Activated CD8-positive, alpha-beta T cell treated with anti-CD3 and anti-CD28 coated beads for 36 hours (primary cell): ENCODE measurements at regions not wholly inside any gene's neighbourhood (a gene's known extent, or its start where the extent isn't known, plus 50 kb on each side); places are given as distances from the start of the nearest gene placed in this dataset.

ENCODE experiments used
- ATAC-seq: fragments of 200-7000 bp; cut with Tn5 transposase; one replicate; pipeline ENCODE4 v1.10.0; 2021; ENCODE audit warnings: mild to moderate bottlenecking, moderate library complexity
- CTCF ChIA-PET: fragments of 350-600 bp; sonication (Branson Sonifier 250); formaldehyde crosslinking; loops from one replicate; lab custom pipeline; 2021; ENCODE audit warnings: antibody characterized with exemption; lab: Charles Lee
- POLR2A ChIA-PET: fragments of 350-600 bp; sonication (Branson Sonifier 250); formaldehyde crosslinking; loops from one replicate; lab custom pipeline; 2021; ENCODE audit warnings: antibody characterized with exemption; lab: Charles Lee
- DNase-seq: peaks from one replicate; pipeline ENCODE4 v3.0.0-alpha.2; 2020
- H3K27ac Mint-ChIP-seq: one replicate; pipeline ENCODE4 v1.8.0; 2021; ENCODE audit warnings: mild to moderate bottlenecking, mixed read lengths
- H3K27me3 Mint-ChIP-seq: one replicate; pipeline ENCODE4 v1.8.0; 2021; ENCODE audit warnings: mixed read lengths
- H3K36me3 Mint-ChIP-seq: one replicate; pipeline ENCODE4 v1.8.0; 2021; ENCODE audit warnings: low read depth, mixed read lengths
- H3K4me1 Mint-ChIP-seq: one replicate; pipeline ENCODE4 v1.8.0; 2021; ENCODE audit warnings: low read depth, mixed read lengths
- H3K4me3 Mint-ChIP-seq: one replicate; pipeline ENCODE4 v1.8.0; 2021; ENCODE audit warnings: mild to moderate bottlenecking, moderate library complexity, mixed read lengths
- H3K9me3 Mint-ChIP-seq: one replicate; pipeline ENCODE4 v1.8.0; 2021; ENCODE audit warnings: mixed read lengths
- intact Hi-C: fragments of 100-400 bp; cut with micrococcal nuclease; formaldehyde crosslinking; loops from one replicate; pipeline ENCODE4 v1.10.0; 2022
- TF ChIP-seq, protein P1 (sequence below): fragments of 200-600 bp; IDR thresholded peaks from one replicate; pipeline ENCODE4 v1.8.0; 2022; ENCODE audit warnings: antibody characterized with exemption, mild to moderate bottlenecking

DNA sequence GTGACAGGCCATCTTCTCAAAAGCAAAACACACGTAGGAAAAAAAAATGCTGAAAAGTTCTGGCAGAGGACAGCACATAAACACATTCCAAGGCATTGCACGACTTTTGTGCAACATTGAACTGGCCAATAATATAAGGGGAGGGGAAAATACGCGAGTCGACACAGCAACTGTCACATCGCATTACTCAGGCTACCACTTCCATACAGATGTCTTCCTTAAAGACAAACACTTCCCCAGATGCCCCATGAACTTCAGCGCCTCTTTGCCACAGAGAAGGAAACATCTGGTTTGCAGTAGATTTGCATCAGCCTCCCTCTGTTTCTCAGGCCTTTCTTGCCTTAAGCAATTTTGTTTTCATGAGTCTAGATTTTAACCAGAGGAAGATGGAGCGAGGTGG is 144.4 kb upstream of the IGF1R start:
- no peak for DNase-seq
- TF ChIP-seq, protein P1, sequence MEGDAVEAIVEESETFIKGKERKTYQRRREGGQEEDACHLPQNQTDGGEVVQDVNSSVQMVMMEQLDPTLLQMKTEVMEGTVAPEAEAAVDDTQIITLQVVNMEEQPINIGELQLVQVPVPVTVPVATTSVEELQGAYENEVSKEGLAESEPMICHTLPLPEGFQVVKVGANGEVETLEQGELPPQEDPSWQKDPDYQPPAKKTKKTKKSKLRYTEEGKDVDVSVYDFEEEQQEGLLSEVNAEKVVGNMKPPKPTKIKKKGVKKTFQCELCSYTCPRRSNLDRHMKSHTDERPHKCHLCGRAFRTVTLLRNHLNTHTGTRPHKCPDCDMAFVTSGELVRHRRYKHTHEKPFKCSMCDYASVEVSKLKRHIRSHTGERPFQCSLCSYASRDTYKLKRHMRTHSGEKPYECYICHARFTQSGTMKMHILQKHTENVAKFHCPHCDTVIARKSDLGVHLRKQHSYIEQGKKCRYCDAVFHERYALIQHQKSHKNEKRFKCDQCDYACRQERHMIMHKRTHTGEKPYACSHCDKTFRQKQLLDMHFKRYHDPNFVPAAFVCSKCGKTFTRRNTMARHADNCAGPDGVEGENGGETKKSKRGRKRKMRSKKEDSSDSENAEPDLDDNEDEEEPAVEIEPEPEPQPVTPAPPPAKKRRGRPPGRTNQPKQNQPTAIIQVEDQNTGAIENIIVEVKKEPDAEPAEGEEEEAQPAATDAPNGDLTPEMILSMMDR = no peak
- CTCF ChIA-PET = no interaction called here
- POLR2A ChIA-PET = no interaction called here
- Mint-ChIP-seq H3K36me3 (no peaks in the 10 kb centered on the region), H3K4me1 (no peaks in the 10 kb centered on the region), H3K4me3 (no peak overlapping the region), H3K27ac (no peak overlapping the region), H3K27me3 (peaks cover 22% of the 10 kb centered on the region), H3K9me3 (peaks cover 7% of the 10 kb centered on the region)
- ATAC-seq = no peak
- intact Hi-C loops = no loop called here

DNA sequence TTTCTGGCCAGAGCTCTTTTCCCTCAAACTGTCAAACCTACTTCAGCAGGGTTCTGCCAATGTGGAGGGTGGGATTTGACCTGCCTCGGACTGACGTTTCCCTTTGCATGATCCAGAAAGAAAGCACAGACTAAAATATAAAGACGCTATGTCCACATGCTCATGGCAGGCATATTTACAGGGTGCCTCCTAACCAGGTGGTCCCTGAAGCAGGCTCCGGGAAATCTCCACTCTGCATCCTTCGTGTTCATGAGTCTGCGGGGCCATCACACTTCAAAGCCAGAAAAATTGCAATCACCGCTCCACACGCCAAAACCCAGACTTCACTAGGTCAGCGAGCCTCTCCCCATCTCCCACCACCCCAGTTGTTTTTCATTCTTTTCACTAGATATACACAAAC is 143.3 kb upstream of the IGF1R start:
- intact Hi-C loops = no loop called here
- DNase-seq (no peak), ATAC-seq (no peak)
- Mint-ChIP-seq H3K27ac (no peak overlapping the region), H3K36me3 (no peaks in the 10 kb centered on the region), H3K4me3 (no peak overlapping the region), H3K27me3 (peaks cover 22% of the 10 kb centered on the region), H3K9me3 (no peaks in the 10 kb centered on the region), H3K4me1 (no peaks in the 10 kb centered on the region)
- TF ChIP-seq, protein P1 = no peak
- ChIA-PET CTCF (no interaction called here), POLR2A (no interaction called here)

DNA sequence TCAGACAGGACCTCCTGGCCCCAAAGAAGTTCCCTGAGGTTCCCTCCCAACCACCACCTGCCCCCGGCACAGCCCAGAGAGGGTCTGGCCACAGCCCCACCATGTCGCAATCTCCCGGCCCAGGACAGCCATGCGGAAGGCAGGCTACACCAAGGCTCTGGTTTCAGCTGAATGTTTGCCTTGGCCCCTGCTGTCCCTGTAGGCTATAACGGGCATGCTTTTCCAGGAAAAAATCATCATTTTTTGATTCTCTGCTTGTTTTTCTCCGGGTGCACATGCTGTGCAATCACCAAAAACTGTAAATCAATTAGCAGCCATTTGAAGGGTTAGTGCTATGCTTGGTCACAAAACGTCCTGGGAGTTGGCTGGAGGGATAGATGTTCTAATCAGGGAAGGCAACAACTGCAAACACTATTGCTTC is 142.7 kb upstream of the IGF1R start:
- TF ChIP-seq, protein P1 = no peak
- ATAC-seq (no peak), DNase-seq (no peak)
- Mint-ChIP-seq H3K27me3 (peaks cover 22% of the 10 kb centered on the region), H3K36me3 (no peaks in the 10 kb centered on the region), H3K4me3 (no peak overlapping the region), H3K9me3 (no peaks in the 10 kb centered on the region), H3K27ac (no peak overlapping the region), H3K4me1 (no peaks in the 10 kb centered on the region)
- CTCF ChIA-PET = no interaction called here
- POLR2A ChIA-PET = no interaction called here
- intact Hi-C loops = no loop called here

DNA sequence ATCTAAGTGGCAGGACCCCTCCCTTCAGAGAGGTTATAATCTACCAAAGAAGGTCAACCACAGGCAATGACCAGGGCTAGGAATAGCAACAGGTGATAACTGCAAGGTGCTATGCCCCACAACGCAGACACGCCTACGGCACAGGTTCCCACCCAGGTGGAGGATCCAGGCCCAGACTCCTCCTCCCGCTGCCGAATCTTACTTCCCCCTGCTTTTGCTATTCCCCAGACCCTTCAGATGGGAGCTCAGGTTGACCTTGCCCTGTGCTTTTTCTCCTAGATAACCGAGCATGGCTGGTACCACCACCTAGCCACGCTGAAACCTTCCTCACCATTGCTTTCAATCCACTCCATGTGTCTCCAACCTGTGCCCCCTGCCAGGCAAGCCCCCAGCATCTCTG is 142.2 kb upstream of the IGF1R start:
- H3K4me3 Mint-ChIP-seq = no peak overlapping the region
- H3K27ac Mint-ChIP-seq = no peak overlapping the region
- TF ChIP-seq, protein P1 = no peak
- DNase-seq (no peak), ATAC-seq (no peak)
- intact Hi-C loops = no loop called here
- H3K27me3 Mint-ChIP-seq = peaks cover 22% of the 10 kb centered on the region
- H3K4me1 Mint-ChIP-seq = no peaks in the 10 kb centered on the region
- H3K36me3 Mint-ChIP-seq = no peaks in the 10 kb centered on the region
- POLR2A ChIA-PET = no interaction called here
- CTCF ChIA-PET = no interaction called here
- H3K9me3 Mint-ChIP-seq = no peaks in the 10 kb centered on the region

DNA sequence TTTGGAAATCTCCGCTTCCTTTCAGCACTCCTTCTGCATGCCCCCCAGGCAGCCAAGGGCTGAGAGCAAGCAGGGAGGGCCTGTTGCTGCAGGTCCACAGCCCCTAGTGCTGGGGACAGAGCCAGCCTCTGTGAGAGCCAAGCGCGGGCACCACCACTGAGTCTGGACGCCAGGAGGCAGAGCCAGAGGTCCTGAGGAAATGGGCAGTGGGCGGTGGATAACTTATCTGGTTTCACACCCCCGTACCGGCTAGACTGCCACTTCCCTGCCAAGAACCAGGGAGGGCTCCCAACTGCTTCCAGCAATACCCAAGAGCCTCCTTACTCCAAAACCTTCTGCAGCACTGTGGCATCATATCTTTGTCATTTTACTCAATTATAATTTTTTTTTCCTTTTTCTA is 141.6 kb upstream of the IGF1R start:
- Mint-ChIP-seq H3K4me3 (no peak overlapping the region), H3K9me3 (no peaks in the 10 kb centered on the region), H3K27ac (no peak overlapping the region), H3K36me3 (no peaks in the 10 kb centered on the region), H3K27me3 (peaks cover 22% of the 10 kb centered on the region), H3K4me1 (no peaks in the 10 kb centered on the region)
- POLR2A ChIA-PET = no interaction called here
- TF ChIP-seq, protein P1 = no peak
- DNase-seq (no peak), ATAC-seq (no peak)
- intact Hi-C loops = no loop called here
- CTCF ChIA-PET = no interaction called here
